ENCODE measurements at regions not wholly inside any gene's neighbourhood (a gene's known extent, or its start where the extent isn't known, plus 50 kb on each side); places are given as distances from the start of the nearest gene placed in this dataset.

- DNase-seq (ENCODE audit: low read depth in 2 of 2) = no peak
Measured at GRCh38 chr16:5379954-5380353, 282.4 kb upstream of the EEF2KMT start.

GRCh38 chr16:5378531-5378930 is 280.9 kb upstream of the EEF2KMT start:
- no peak for DNase-seq (ENCODE audit: low read depth in 2 of 2)

- no peak for DNase-seq (ENCODE audit: low read depth in 2 of 2)
Measured at GRCh38 chr16:5377280-5377898, 279.8 kb upstream of the EEF2KMT start.

GRCh38 chr16:5374184-5374583 is 276.6 kb upstream of the EEF2KMT start:
- no peak for DNase-seq (ENCODE audit: low read depth in 2 of 2)

GRCh38 chr16:5367951-5368350 is 270.4 kb upstream of the EEF2KMT start:
- no peak for DNase-seq (ENCODE audit: low read depth in 2 of 2)

GRCh38 chr16:5366126-5366525 is 268.5 kb upstream of the EEF2KMT start:
- DNase-seq (ENCODE audit: low read depth in 2 of 2) = no peak

- no peak for DNase-seq (ENCODE audit: low read depth in 2 of 2)
Measured at GRCh38 chr16:5364186-5364585, 266.6 kb upstream of the EEF2KMT start.

GRCh38 chr16:5361322-5361721 is 263.7 kb upstream of the EEF2KMT start:
- DNase-seq (ENCODE audit: low read depth in 2 of 2) = no peak

- no peak for DNase-seq (ENCODE audit: low read depth in 2 of 2)
Measured at GRCh38 chr16:5354645-5355044, 257.1 kb upstream of the EEF2KMT start.

GRCh38 chr16:5349670-5350517 is 252.3 kb upstream of the EEF2KMT start:
- DNase-seq (ENCODE audit: low read depth in 2 of 2) = no peak

- no peak for DNase-seq (ENCODE audit: low read depth in 2 of 2)
Measured at GRCh38 chr16:5349101-5349500, 251.5 kb upstream of the EEF2KMT start.

GRCh38 chr16:5347561-5347960 is 250.0 kb upstream of the EEF2KMT start:
- no peak for DNase-seq (ENCODE audit: low read depth in 2 of 2)

GRCh38 chr16:5336941-5337340 is 239.3 kb upstream of the EEF2KMT start:
- DNase-seq (ENCODE audit: low read depth in 2 of 2) = no peak

- DNase-seq (ENCODE audit: low read depth in 2 of 2) = no peak
Measured at GRCh38 chr16:5333991-5334390, 236.4 kb upstream of the EEF2KMT start.

GRCh38 chr16:5333126-5333525 is 235.5 kb upstream of the EEF2KMT start:
- DNase-seq (ENCODE audit: low read depth in 2 of 2) = no peak

- no peak for DNase-seq (ENCODE audit: low read depth in 2 of 2)
Measured at GRCh38 chr16:5330058-5330457, 232.5 kb upstream of the EEF2KMT start.

- DNase-seq (ENCODE audit: low read depth in 2 of 2) = no peak
Measured at GRCh38 chr16:5328546-5328945, 231.0 kb upstream of the EEF2KMT start.

GRCh38 chr16:5326395-5326794 is 228.8 kb upstream of the EEF2KMT start:
- DNase-seq (ENCODE audit: low read depth in 2 of 2) = no peak

GRCh38 chr16:5325932-5326331 is 228.3 kb upstream of the EEF2KMT start:
- DNase-seq (ENCODE audit: low read depth in 2 of 2) = no peak

- no peak for DNase-seq (ENCODE audit: low read depth in 2 of 2)
Measured at GRCh38 chr16:5323284-5324141, 225.9 kb upstream of the EEF2KMT start.

- no peak for DNase-seq (ENCODE audit: low read depth in 2 of 2)
Measured at GRCh38 chr16:5321930-5322329, 224.3 kb upstream of the EEF2KMT start.

GRCh38 chr16:5319799-5320198 is 222.2 kb upstream of the EEF2KMT start:
- no peak for DNase-seq (ENCODE audit: low read depth in 2 of 2)

Measured in stimulated activated CD4-positive, alpha-beta T cell treated with anti-CD3 and anti-CD28 coated beads, Interleukin-15, amount 100 ng/mL, for 48 hours (primary cell).